H1 (cell line): ENCODE measurements at regions not wholly inside any gene's neighbourhood (a gene's known extent, or its start where the extent isn't known, plus 50 kb on each side); places are given as distances from the start of the nearest gene placed in this dataset.

ENCODE experiments used
- CTCF ChIA-PET: fragments of 300-600 bp; sonication (Branson Sonifier 250); formaldehyde crosslinking; loops from one replicate; lab custom pipeline; 2021; ENCODE audit not compliant: partially characterized antibody; lab: Charles Lee
- POLR2A ChIA-PET: fragments of 300-600 bp; sonication (Branson Sonifier 250); formaldehyde crosslinking; loops from one replicate; lab custom pipeline; 2021; ENCODE audit warnings: inconsistent platforms; ENCODE audit not compliant: partially characterized antibody; lab: Charles Lee
- DNase-seq, 2 experiments: peaks; one replicate each; pipeline versions ENCODE4 v3.0.0 to v3.0.0-alpha.2; 2010 to 2022; ENCODE audit warnings: low spot score in 2 of 2, low read depth in 1 of 2, mixed read lengths in 1 of 2
- FAIRE-seq: peaks from 2 replicates; lab custom pipeline; 2011; peaks lifted over from hg19 to GRCh38; lab: Jason Lieb, UNC
- H2AFZ ChIP-seq: 2 replicates; pipeline ENCODE4 v1.8.1; 2012; ENCODE audit warnings: low read length, inconsistent platforms
- H2AK5ac ChIP-seq: 2 replicates; pipeline ENCODE4 v1.6.1; 2013; ENCODE audit warnings: low read depth, low read length
- H2BK120ac ChIP-seq: replicated peaks from 2 replicates; pipeline ENCODE3; 2013; ENCODE audit warnings: low read depth, low read length, inconsistent platforms
- H2BK12ac ChIP-seq: 2 replicates; pipeline ENCODE4 v1.6.1; 2013; ENCODE audit warnings: low read depth, low read length
- H2BK15ac ChIP-seq: 2 replicates; pipeline ENCODE4 v1.6.1; 2013; ENCODE audit warnings: low read length
- H2BK20ac ChIP-seq: 2 replicates; pipeline ENCODE4 v1.6.1; 2013; ENCODE audit warnings: low read length
- H2BK5ac ChIP-seq: 2 replicates; pipeline ENCODE4 v1.6.1; 2013; ENCODE audit warnings: low read depth, low read length
- H3K14ac ChIP-seq: 2 replicates; pipeline ENCODE4 v1.6.1; 2013; ENCODE audit warnings: inconsistent platforms; ENCODE audit not compliant: insufficient read length
- H3K18ac ChIP-seq: 2 replicates; pipeline ENCODE4 v1.6.1; 2013; ENCODE audit warnings: low read length; ENCODE audit errors: extremely low read depth
- H3K23ac ChIP-seq: 2 replicates; pipeline ENCODE4 v1.6.1; 2013; ENCODE audit warnings: inconsistent platforms; ENCODE audit not compliant: insufficient read length
- H3K23me2 ChIP-seq: 2 replicates; pipeline ENCODE4 v1.6.1; 2013; ENCODE audit warnings: low read depth, low read length
- H3K27ac ChIP-seq: 2 replicates; pipeline ENCODE4 v1.6.1; 2011; ENCODE audit warnings: low read depth, low read length, inconsistent platforms
- H3K27me3 ChIP-seq, 4 experiments: replicated peaks in 1 of 4; 1 replicate in 1 of 4; 2 replicates in 3 of 4; pipeline versions ENCODE4 v1.6.1 to v1.8.1; 2011 to 2013; ENCODE audit warnings: low read length in 3 of 4, mild to moderate bottlenecking in 3 of 4, inconsistent platforms in 2 of 4, mixed read lengths in 2 of 4, moderate library complexity in 1 of 4; ENCODE audit not compliant: control insufficient read depth in 3 of 4, insufficient read depth in 3 of 4; ENCODE audit errors: extremely low read depth in 1 of 4
- H3K36me3 ChIP-seq, 4 experiments: 2 replicates each; pipeline versions ENCODE4 v1.6.1 to v1.8.1; 2011 to 2013; ENCODE audit warnings: mild to moderate bottlenecking in 4 of 4, low read length in 3 of 4, moderate library complexity in 2 of 4, control low read depth in 1 of 4, inconsistent platforms in 1 of 4; ENCODE audit not compliant: insufficient read depth in 4 of 4, control insufficient read depth in 2 of 4
- H3K4ac ChIP-seq: replicated peaks from 2 replicates; pipeline ENCODE3; 2013; ENCODE audit warnings: low read length, low read depth, mixed read lengths, inconsistent platforms; ENCODE audit not compliant: insufficient read length
- H3K4me1 ChIP-seq, 4 experiments: replicated peaks in 1 of 4; 1 replicate in 1 of 4; 2 replicates in 3 of 4; pipeline versions ENCODE4 v1.6.1 to v1.8.1; 2011 to 2013; ENCODE audit warnings: low read length in 3 of 4, inconsistent platforms in 2 of 4, mixed read lengths in 1 of 4; ENCODE audit not compliant: insufficient read depth in 4 of 4, control insufficient read depth in 3 of 4
- H3K4me2 ChIP-seq, 2 experiments: 2 replicates each; pipeline versions ENCODE4 v1.6.1 to v1.8.1; 2011 to 2013; ENCODE audit warnings: low read depth in 2 of 2, low read length in 2 of 2, control low read depth in 1 of 2, inconsistent platforms in 1 of 2, mild to moderate bottlenecking in 1 of 2; ENCODE audit not compliant: insufficient read depth in 1 of 2
- H3K4me3 ChIP-seq, 4 experiments: fragments of 200-600, 300-600 bp in 1 of 4; sonication (generic), shearing (Covaris generic), sonication (Bioruptor Twin) in 1 of 4; 2 replicates each; pipeline versions ENCODE4 v1.5.1 to v1.8.1; 2011 to 2016; ENCODE audit warnings: low read length in 4 of 4, low read depth in 3 of 4, control low read depth in 2 of 4, inconsistent platforms in 2 of 4, mild to moderate bottlenecking in 2 of 4, mixed read lengths in 1 of 4, moderate library complexity in 1 of 4; ENCODE audit not compliant: insufficient read depth in 2 of 4; ENCODE audit errors: extremely low read depth in 1 of 4
- H3K56ac ChIP-seq: replicated peaks from 2 replicates; pipeline ENCODE3; 2013; ENCODE audit warnings: low read depth, mild to moderate bottlenecking, mixed read lengths, low read length, inconsistent platforms; ENCODE audit not compliant: insufficient read length
- H3K79me1 ChIP-seq: 2 replicates; pipeline ENCODE4 v1.6.1; 2013; ENCODE audit warnings: low read depth, low read length, control low read depth
- H3K79me2 ChIP-seq, 2 experiments: 2 replicates each; pipeline versions ENCODE4 v1.6.1 to v1.8.1; 2012 to 2013; ENCODE audit warnings: low read length in 2 of 2, mild to moderate bottlenecking in 2 of 2, inconsistent platforms in 1 of 2; ENCODE audit not compliant: insufficient read depth in 2 of 2, control insufficient read depth in 1 of 2
- H3K9ac ChIP-seq, 4 experiments: replicated peaks in 1 of 4; 1 replicate in 1 of 4; 2 replicates in 3 of 4; pipeline versions ENCODE4 v1.6.1 to v1.8.1; 2011 to 2013; ENCODE audit warnings: low read depth in 3 of 4, low read length in 3 of 4, control low read depth in 2 of 4, mild to moderate bottlenecking in 2 of 4, moderate library complexity in 2 of 4, inconsistent platforms in 1 of 4; ENCODE audit errors: extremely low read depth in 1 of 4
- H3K9me3 ChIP-seq, 2 experiments: 2 replicates each; pipeline versions ENCODE4 v1.6.1 to v1.8.1; 2012 to 2013; ENCODE audit warnings: mild to moderate bottlenecking in 2 of 2, moderate library complexity in 2 of 2, control low read depth in 1 of 2, inconsistent platforms in 1 of 2, low read depth in 1 of 2, low read length in 1 of 2, mixed read lengths in 1 of 2; ENCODE audit not compliant: insufficient read depth in 2 of 2
- H4K20me1 ChIP-seq, 2 experiments: replicated peaks in 1 of 2; 2 replicates each; pipeline versions ENCODE3 to v1.8.1; 2011 to 2013; ENCODE audit warnings: inconsistent platforms in 2 of 2, low read length in 2 of 2, mild to moderate bottlenecking in 1 of 2; ENCODE audit not compliant: insufficient read depth in 2 of 2, control insufficient read depth in 1 of 2
- H4K5ac ChIP-seq: 2 replicates; pipeline ENCODE4 v1.6.1; 2013; ENCODE audit warnings: low read length, low read depth, mixed read lengths, inconsistent platforms; ENCODE audit not compliant: insufficient read length
- H4K8ac ChIP-seq: 2 replicates; pipeline ENCODE4 v1.8.0; 2013; ENCODE audit warnings: mild to moderate bottlenecking, moderate library complexity, low read length, inconsistent platforms; ENCODE audit not compliant: insufficient read depth; ENCODE audit errors: extremely low read depth
- H4K91ac ChIP-seq: replicated peaks from 2 replicates; pipeline ENCODE3; 2013; ENCODE audit warnings: low read length, mixed read lengths, inconsistent platforms; ENCODE audit not compliant: insufficient read length
- HDAC2 ChIP-seq, 2 experiments: fragments of 300-600 bp in 1 of 2; sonication (generic) in 1 of 2; IDR thresholded peaks; 2 replicates each; pipeline ENCODE4 v1.6.1; 2011 to 2012; ENCODE audit warnings: low read depth in 2 of 2, low read length in 2 of 2, mild to moderate bottlenecking in 2 of 2, moderate library complexity in 2 of 2, borderline replicate concordance in 1 of 2, inconsistent platforms in 1 of 2
- SIN3A ChIP-seq, 2 experiments: IDR thresholded peaks in 1 of 2; conservative IDR thresholded peaks in 1 of 2; 2 replicates each; pipeline ENCODE4 v1.6.1; 2011 to 2012; ENCODE audit warnings: low read length in 2 of 2, improper control_type of control experiment in 1 of 2, low read depth in 1 of 2, mild to moderate bottlenecking in 1 of 2
- WGBS, 2 experiments: shearing (Covaris generic) in 1 of 2; methylation state at CpG; one replicate each; pipeline versions ENCODE4 v1.1.6 to v1.1.7; 2013 to 2015; ENCODE audit warnings: low lambda C conversion rate in 2 of 2, mixed read lengths in 2 of 2, inconsistent platforms in 1 of 2, low coverage in 1 of 2, missing lambda C conversion rate in 1 of 2; ENCODE audit not compliant: insufficient replicate concordance in 2 of 2, insufficient coverage in 1 of 2, insufficient read length in 1 of 2; ENCODE audit errors: extremely low coverage in 1 of 2, missing lambda C conversion rate in 1 of 2; 5-methylcytosine and 5-hydroxymethylcytosine counted together
- TF ChIP-seq, protein P1 (sequence below), 3 experiments: IDR thresholded peaks; 1 replicate in 2 of 3; 2 replicates in 1 of 3; pipeline versions ENCODE4 v1.5.1 to v1.6.1; 2011; ENCODE audit warnings: low read length in 3 of 3, mild to moderate bottlenecking in 3 of 3, inconsistent platforms in 2 of 3, low read depth in 1 of 3, moderate library complexity in 1 of 3; ENCODE audit not compliant: insufficient read depth in 1 of 3; ENCODE audit errors: control extremely low read depth in 1 of 3

DNA sequence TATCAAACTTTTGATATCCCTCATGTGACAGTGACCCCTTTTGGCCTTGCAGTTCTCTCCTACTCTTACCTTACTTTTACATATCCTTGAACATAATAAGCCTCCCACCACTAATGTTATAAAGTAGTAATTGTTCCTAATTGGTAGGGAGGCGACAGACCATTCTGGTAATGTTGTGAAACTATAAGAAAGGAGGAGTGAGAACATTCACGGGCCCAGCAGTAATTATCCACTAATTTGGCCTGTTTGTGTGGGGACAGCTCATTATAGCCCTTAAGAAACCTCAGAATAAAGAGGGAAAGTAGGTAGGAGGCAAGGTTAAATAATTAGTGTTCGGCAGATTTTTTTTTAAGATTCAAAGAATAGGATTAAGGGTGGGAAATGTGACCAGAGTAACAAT is 1046.5 kb upstream of the ARRDC3 start:
- no peak overlapping the region for H2AK5ac ChIP-seq
- no peak for FAIRE-seq
- no peaks in the 10 kb centered on the region for H3K27me3 ChIP-seq
- TF ChIP-seq SIN3A (conservative IDR thresholded peaks at IDR 0.05 in 1 of 2, IDR thresholded peaks at IDR 0.05 in 1 of 2; ENCODE audit: low read depth in 1 of 2, low read length in 2 of 2) (no peak), HDAC2 (IDR thresholded peaks at IDR 0.05; ENCODE audit: borderline replicate concordance in 1 of 2, low read depth in 2 of 2, low read length in 2 of 2) (no peak)
- TF ChIP-seq, protein P1, sequence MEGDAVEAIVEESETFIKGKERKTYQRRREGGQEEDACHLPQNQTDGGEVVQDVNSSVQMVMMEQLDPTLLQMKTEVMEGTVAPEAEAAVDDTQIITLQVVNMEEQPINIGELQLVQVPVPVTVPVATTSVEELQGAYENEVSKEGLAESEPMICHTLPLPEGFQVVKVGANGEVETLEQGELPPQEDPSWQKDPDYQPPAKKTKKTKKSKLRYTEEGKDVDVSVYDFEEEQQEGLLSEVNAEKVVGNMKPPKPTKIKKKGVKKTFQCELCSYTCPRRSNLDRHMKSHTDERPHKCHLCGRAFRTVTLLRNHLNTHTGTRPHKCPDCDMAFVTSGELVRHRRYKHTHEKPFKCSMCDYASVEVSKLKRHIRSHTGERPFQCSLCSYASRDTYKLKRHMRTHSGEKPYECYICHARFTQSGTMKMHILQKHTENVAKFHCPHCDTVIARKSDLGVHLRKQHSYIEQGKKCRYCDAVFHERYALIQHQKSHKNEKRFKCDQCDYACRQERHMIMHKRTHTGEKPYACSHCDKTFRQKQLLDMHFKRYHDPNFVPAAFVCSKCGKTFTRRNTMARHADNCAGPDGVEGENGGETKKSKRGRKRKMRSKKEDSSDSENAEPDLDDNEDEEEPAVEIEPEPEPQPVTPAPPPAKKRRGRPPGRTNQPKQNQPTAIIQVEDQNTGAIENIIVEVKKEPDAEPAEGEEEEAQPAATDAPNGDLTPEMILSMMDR (IDR thresholded peaks at IDR 0.05; ENCODE audit: control extremely low read depth in 1 of 3, insufficient read depth in 1 of 3, low read depth in 1 of 3, low read length in 3 of 3), result no peak

More for the DNA sequence above, 1046.5 kb upstream of the ARRDC3 start:
- 90% methylated on average over 3 of the region's 3 CpGs; no CpG with 5 or more reads in 1 of the 2 experiments for WGBS, 2 experiments
- Histone ChIP-seq H3K27ac (no peak overlapping the region), H4K91ac (no peak overlapping the region), H3K14ac (no peak overlapping the region), H3K56ac (no peak overlapping the region), H3K79me2 (no peaks in the 10 kb centered on the region), H3K4me1 (no peaks in the 10 kb centered on the region), H2BK20ac (no peak overlapping the region), H2BK12ac (no peak overlapping the region), H2AFZ (no peak overlapping the region), H3K23me2 (no peaks in the 10 kb centered on the region), H3K9ac (no peak overlapping the region), H2BK120ac (no peak overlapping the region), H3K4me3 (no peak overlapping the region), H2BK15ac (no peak overlapping the region), H3K79me1 (no peaks in the 10 kb centered on the region), H4K20me1 (no peaks in the 10 kb centered on the region), H3K9me3 (peaks cover 0 to 12% of the 10 kb centered on the region in 2 experiments; a peak in 2 of 4 replicates), H4K5ac (no peak overlapping the region), H3K4ac (no peak overlapping the region), H3K36me3 (no peaks in the 10 kb centered on the region), H3K4me2 (no peak overlapping the region), H3K23ac (no peak overlapping the region), H2BK5ac (no peak overlapping the region), H4K8ac (no peak overlapping the region), H3K18ac (no peak overlapping the region)
- ChIA-PET POLR2A (no interaction called here), CTCF (no interaction called here)
- no peak for DNase-seq
